ENCODE measurements at regions not wholly inside any gene's neighbourhood (a gene's known extent, or its start where the extent isn't known, plus 50 kb on each side); places are given as distances from the start of the nearest gene placed in this dataset.

DNA sequence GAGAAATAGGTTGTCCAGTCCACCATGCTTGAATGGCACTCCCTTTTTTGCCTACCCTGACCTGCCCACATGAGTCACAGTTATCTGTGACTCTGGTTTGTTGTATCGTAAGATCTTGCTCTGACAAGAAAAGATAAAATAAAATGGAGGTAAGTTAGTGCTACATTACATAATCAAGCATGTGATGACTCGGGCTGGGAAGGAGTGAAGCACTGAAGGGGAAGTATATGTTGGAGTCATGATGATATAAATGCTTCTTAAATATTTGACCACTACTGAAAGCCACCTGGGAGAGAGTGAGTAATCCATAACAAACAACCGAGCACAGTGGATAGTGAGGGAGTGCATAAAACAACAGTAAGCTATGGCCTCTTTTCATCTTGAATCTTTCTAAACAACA, 124.4 kb downstream of the SHOX2 start (continued):
- no peak for TF ChIP-seq FOSL1 (IDR thresholded peaks at IDR 0.05; ENCODE audit: insufficient read depth, low read depth, low read length)
- TF ChIP-seq, protein P1, sequence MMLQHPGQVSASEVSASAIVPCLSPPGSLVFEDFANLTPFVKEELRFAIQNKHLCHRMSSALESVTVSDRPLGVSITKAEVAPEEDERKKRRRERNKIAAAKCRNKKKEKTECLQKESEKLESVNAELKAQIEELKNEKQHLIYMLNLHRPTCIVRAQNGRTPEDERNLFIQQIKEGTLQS (IDR thresholded peaks at IDR 0.05; ENCODE audit: insufficient read depth, low read depth, low read length): no peak
